CD1c-positive myeloid dendritic cell (primary cell): ENCODE measurements at regions not wholly inside any gene's neighbourhood (a gene's known extent, or its start where the extent isn't known, plus 50 kb on each side); places are given as distances from the start of the nearest gene placed in this dataset.
"Not testable (repeated sequence)": the region's sequence is repeated elsewhere in the genome, so short reads cannot be mapped to it uniquely, and the experiment has no call there.

Source experiments
- DNase-seq: peaks from one replicate; pipeline ENCODE4 v3.0.0-alpha.2; 2016; ENCODE audit errors: extremely low spot score

DNA sequence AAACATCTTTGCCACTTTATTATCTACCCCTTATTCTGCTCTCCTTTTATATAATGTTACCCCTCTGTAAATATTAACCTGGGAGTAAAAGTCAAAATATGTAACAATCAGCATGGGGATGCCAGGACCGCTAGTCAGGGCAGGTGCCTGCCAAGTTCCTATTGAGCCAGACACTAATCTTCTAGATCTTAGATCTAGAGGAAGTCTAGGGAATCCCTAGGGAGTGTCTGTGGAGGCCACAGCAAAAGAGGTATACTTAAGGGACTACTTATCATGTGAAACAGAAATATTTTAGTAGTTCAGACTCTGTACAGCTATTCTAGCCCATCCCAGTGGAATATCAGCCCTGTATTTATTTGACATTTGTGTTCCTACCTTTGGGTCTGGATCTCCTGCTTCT, 600.8 kb upstream of the CDH2 start:
- DNase-seq = no peak

DNA sequence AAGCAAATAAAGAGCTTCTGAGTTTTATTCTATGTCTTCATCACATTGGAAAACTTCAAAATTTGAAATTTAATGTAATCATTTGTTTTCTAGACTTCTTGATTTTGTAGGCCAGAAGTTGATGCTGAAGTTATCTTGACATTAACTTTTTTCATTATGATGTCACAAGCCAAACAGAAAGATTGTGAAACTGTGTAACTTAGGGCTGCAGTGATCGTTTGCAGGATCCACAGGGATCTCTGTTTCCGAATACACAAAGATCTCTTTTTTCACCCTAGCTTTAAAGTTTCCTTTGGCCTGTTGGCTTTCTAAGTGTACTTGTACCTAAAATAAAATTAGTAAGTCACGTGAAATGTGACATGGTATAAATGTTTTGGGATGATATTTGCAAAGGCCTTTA, 594.9 kb upstream of the CDH2 start:
- DNase-seq = no peak

DNA sequence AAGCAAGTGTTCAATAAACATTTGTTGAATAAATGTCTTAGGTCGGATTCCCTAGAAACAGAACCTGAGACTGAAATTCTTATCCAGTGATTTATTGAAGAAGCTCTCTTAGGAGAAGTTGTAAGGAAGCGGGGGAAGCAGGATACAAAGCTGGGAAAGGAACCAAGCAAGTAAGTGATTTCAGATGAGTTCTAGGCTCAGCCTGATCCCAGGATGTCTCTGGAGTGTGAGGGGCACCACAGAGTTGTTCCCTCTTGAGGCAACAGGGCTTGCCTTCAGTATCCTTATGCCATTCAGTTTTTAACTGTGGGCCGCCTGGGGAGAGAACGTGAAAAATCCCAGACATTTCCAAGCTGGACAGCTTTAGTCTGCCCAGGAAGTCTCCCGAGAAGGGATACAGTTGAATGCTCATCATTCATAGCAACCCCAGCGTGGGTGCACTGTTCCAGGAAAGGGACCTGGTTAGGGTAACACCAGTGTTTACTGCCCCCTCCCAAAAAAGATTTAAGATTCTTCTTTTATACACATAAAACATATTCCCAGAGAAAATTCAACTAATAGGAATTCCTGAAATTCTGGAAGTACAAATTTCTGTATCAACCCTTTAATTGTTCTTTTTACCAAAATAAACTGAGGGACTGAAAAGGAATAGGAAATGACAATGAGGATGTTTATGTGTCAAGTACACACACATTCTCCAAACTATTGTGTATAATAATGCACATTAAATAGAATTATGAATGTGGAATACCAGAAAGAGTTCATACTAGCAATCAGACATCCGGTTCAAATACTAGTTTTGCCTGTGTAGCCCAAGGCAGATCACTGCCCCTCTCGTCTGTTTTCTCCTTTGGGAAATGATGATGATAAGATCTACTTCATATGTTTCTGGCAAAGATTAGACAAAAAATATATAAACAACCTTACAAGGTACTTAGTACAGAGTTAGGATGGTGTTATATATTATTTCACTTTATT, 592.1 kb upstream of the CDH2 start:
- no peak for DNase-seq

DNA sequence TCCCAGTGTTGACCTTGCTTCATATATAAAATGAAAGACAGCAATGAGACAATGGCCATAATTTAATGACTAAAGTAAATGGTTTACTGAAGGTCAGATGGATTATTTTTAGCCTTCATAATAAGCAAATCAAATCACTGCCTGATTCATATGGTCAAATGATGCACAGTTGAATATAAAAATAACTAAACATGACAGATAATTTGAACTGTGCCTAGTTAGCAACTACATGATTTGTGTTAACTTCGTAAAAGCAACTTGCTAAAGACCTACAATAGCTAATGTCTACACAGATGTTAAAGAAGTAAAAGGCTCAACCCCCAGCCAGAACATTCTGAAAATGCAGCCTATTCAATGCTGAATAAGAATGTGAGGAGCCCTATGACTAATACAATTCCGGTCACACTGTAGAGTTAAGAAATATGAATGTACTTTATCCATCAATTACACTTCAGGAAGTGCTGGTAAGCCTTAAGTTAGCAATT, 590.8 kb upstream of the CDH2 start:
- DNase-seq = no peak

DNA sequence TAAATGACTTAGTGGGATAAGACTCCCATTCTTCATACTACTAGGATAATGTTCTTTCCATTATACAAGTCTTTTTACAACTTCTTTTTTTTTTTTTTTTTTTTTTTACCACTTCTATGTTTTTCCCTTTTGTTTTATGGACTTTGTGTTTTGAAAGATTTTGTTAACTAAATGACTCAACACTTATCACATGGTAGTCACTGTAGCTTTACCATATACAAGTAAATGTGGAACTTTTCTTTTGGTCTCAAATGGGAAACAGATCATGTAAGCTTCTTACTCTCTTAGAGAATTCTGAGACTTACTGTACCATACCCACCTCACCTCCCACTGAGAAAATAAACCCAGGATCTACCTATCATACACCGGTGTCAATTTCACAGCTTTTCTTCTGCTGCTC, 590.3 kb upstream of the CDH2 start:
- DNase-seq = no peak

DNA sequence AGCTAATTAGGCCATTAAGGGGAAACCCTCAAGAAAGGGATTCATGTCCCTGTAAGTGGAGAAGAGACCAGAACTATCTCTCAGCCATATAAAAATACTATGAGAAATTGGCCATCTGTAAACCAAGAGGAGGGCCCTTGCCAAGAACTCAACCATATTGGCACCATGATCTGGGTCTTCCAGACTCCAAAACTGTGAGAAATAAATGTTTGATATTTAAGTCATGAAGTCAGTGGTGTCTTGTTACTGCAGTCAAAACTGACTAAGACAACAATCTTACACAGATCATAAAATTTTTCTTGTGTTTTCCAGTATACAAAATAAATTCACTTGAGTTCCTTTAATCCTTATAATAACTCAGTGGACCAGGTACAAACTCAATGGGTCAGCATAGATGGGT, 589.8 kb upstream of the CDH2 start:
- DNase-seq = no peak

DNA sequence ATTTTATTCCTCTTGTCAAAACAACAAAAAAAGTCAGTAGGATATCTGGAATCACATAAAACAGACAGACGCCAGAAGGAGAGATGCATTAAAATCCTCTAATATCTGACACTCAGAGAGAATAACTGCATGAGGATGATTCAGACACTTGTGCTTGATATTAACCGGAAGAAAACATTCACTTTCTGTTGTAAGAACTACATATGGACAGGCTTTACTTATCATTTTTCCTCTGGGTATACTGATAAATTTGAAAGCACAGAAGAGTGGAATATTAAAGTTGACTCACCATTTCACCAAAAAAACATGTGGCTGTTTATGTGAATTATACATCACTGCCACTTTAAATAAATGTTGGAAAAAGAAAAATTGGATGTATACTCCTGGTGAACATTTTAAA, 589.1 kb upstream of the CDH2 start:
- DNase-seq = no peak

DNA sequence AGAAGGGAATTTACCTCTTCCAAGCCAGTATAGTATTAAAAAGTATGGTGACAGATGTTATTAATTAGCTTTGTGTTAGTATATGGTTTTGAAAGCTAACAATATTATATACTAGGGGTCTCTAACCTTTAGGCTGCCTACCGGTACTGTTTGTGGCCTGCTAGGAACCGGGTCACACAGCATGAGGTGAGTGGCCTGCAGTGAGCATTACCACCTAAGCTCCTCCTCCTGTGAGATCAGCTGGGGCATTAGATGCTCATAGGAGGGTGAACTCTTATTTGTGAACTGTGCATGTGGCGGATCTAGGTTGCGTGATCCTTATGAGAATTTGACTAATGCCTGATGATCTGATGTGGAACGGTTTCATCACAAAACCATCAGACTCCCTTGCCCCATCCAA, 583.4 kb upstream of the CDH2 start:
- no peak for DNase-seq

DNA sequence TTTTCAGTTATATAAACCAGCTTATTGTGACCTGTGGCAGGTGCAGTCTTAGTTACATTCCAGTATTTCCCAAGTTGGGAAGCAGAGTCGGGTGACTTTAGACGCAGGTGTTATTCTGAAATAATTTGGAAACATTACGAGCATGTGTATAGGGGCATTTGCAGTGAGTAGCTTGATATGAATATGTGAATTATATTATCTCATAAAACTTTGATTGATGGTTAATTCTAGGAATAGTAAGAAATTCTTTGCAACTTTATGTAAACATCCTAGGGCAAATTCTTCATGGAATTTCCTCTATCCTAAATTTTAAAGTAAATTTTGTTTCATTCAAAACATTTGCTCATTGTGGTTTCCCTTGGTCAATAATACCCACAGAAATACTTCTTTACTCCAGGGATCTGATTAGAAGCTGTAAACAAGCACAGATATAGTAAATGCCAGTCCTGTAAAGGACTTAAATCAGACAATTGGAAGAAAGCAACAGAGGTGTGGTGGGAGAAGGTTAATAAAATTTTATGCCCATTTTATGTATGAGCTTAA, 580.6 kb upstream of the CDH2 start:
- no peak for DNase-seq

DNA sequence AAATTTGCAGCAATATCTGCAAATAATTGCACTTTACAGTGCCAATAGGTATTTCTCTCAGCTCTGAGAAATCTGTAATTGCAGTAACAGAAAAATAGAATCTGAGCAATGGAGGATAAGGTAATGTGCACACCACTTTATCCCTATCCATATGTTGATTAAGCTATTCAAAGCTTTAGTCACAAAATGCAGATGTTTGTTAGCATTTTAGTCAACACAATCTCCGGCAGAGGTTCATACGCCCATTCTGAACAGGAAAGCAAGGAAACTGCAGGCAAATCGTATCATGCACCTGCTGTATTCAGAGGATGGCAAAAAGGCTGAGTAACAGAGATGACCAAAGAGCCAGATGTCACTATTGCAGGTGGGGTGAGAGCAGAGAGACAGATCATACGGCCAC, 566.2 kb upstream of the CDH2 start:
- DNase-seq = no peak

DNA sequence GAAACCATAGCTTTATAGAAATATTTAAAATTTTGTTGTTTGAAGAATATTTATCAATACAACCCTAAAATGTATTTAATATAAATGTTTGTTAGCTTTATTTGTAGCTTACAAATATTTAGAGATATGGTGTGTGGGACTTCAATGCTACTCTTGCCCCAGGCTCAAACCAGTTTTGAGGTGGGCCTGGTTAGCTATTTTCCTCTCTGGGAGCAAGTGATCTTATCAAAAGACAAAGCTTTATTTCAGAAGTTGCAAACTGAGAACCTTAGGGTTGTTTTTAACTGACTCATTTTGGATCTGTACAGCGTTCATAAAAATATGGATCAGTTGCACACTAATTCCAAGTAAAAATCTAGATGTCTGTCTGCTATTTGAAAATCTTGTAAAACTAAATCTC, 563.6 kb upstream of the CDH2 start:
- no peak for DNase-seq

DNA sequence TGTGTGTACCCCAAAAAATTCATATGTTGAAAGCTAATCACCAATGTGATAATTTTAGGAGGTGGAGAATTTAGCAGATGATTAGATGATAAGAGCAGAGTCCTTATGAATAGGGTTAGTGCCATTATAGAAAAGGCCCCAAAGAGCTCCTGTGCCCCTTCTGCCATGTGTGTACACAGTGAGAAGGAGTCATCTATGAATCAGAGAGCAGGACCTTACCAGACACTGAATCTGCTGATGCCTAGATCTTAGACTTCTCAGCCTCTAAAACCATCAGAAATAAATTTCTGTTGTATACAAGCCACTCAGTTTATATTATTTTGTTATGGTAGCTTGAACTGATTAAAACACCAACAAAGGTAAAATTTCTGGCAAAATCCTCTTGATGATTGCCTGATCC, 560.0 kb upstream of the CDH2 start:
- no peak for DNase-seq

DNA sequence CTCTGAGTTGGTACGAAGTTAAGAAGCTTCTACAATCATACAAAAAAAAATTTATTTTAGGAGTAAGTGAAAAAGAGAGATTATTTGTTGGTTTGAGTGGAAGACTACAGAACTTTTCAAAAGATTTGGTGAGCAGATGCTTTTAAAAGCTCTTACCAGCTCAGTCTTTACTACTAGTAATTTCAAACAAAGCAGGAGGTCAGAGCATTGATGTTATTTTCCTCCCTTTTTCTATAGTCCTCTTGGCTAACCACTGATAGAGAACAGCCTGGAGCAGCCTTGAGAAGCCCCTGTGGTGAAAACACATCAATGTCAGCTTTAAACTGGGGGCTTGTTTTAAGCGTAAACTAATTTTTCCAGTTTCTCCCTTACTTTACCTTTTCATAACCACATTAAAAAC, 559.3 kb upstream of the CDH2 start:
- no peak for DNase-seq

DNA sequence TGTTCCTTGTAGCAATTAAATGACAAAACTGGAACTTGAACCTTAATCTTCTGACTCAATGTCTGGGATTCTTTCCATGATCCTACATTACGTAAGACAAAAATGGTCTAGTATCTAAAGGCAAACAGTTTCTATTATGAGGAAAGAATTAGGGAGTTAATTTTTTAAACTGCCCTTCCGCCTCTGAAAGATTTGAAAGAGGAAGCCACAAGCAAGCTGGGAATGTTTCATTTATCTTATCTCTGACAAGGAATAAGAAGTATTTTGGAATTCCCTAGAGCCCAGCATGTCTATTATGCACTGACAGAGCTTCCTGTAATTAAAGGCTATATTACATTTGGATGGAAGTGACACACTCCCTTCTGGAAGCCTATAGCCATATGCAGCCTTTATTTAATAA, 558.8 kb upstream of the CDH2 start:
- no peak for DNase-seq

DNA sequence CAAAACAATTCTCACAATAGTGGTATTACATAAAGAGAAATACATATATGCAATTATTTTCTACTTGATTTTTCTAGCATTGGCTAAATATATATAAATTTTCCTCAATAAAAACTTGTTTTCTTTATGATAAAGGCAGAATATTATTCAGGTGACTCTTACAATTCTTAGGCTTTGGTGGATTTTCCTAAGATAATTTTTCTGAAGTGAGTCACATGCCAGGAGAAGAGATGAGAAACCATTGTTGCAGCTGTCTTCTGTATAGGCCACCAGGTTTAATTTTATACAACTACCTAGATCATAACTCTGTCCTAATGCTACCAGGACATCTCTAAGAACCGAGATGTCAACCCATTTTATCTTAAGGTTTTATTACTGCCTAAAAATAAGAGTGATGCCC, 552.4 kb upstream of the CDH2 start:
- no peak for DNase-seq

DNA sequence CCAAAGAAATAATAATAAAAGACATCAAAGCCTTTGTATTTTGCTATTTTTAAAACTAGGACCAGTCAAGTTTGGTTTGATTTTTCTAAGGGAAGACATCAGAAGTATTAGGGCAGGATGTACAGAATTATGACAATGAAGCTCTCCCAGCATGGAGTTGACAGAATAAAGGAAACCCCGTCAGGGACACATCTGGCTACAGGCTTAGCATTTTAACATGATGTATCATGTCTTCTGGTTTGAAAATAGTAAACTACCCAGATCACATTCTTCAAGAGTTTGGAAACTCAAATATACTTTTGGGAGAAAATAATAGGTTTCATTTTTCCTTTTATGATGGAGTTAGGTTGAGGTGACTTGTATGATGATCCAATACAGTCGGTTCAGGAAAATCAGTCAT, 552.0 kb upstream of the CDH2 start:
- DNase-seq = no peak

DNA sequence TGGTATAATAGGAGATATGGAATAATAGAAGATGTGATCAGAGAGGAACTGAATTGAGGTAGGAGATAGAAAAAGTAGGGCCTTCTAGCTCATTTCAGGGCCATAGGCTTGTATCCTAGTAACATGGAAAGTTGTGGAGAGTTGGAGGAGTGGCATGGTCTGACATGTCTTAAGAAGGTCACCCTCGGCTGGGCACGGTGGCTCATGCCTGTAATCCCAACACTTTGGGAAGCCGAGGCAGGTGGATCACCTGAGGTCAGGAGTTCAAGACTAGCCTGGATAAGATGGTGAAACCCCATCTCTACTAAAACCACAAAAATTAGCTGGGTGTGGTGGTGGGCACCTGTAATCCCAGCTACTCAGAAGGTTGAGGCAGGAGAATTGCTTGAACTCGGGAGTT, 550.3 kb upstream of the CDH2 start:
- DNase-seq = not testable (repeated sequence)

DNA sequence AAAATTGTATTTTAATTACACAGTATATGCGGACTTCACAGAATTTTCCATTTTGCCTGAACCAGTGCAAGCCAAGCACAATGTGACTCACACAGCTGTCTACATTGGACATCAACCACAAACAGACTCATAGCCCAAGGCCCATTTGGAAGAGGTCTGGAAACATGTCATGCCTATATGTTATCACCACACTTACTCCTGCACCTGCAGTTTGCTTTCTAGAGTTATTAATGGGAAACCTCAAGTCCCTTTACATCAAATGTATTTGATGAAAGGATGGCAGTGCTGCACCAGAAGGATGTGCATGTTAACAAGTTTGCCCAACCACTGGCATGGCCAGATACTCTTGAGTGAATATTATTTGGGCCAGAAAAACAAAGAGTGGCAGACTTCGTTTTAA, 548.9 kb upstream of the CDH2 start:
- no peak for DNase-seq

DNA sequence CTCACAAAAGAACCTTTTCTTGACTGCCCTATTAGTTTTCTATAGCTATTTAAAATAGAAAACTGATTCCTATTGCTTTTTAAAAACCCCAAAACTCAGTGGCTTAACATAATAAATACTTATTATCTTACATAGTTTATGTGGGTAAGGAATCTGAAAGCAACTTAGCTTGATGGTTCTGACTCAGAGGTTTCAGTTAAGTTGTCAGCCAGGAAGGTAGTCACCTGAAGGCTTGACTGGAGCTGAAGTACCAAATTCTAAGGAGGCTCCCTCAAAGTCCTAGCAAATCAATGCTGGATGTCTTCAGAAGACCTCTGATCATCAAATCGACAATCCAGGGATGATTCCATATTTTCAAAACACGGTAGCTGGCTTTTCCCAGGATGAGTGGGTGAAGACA, 546.6 kb upstream of the CDH2 start:
- no peak for DNase-seq

DNA sequence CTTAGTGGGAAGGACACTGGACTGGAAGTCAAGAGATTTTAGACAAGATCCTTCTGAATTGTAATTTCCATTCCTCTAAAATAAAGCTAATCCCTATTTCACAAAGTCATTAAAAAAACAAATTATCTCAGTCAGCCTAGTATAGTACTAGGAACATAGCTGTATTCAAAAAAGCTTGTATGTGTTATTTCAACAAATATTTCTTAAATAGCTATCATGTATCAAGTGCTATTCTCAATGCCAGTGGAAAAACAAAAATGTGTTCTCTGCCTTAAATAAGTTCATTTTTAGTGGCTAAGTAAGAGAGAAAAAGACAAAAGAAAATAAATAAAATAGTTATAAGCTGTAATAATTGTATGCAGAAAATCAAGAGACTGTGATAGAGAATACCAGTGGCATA, 541.8 kb upstream of the CDH2 start:
- DNase-seq = no peak

DNA sequence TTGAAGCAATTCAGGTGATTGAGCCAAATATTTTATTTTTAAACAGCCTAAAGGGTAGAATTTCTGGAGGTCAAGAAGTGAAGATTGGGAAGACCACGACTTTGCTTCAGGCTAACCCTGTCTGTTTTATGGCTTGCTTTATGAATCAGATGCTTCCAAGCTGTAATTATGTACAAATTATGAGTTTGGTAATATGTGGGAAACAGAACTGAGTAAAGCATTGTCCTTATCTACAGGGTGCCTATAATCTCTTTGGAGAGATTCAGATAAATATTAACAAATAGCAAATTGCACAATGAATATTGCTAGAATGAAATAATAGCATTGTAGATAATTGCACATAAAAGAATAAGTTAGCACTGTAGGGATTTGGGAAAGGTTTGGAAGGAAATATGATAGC, 539.4 kb upstream of the CDH2 start:
- no peak for DNase-seq

DNA sequence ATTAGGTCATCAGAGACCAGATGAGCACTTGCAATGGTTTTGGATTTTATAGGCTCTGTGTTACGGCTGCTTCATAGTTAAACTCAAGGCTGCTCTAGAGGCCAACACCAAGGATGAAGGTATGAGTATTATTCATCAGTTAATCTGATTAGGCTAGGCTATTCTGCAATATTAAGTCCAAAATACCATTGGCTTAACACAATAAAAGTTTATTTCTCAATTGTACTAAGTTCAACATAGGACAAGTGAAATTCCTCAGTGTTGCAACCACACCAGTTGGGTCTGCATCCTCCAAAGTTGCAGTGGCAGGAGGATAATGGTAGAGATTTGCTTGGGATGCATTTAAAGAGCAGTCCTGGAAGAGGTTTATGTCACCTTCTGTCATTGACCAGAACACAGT, 538.3 kb upstream of the CDH2 start:
- DNase-seq = no peak

DNA sequence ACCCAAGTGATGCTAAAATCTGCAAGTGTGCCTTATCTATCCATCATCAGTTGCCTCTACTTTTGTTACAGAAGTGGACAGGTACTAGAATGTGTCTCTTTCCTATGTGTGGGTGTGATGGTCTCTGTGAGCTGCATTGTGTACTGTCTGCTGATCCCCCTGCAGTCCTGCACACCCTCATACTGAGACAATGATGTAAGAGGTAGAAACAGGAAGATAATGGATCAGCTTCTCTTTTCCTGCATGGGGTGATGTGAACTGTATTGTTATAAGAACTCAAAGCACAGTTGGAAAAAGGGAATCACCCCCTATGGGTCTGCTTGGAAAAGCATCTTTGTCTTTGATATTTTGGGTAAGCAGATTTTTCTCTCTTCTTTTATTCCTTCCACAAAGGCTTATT, 537.6 kb upstream of the CDH2 start:
- DNase-seq = no peak
